ENCODE measurements at regions not wholly inside any gene's neighbourhood (a gene's known extent, or its start where the extent isn't known, plus 50 kb on each side); places are given as distances from the start of the nearest gene placed in this dataset.

- ATAC-seq (ENCODE audit: low FRiP score) (no peak), DNase-seq (ENCODE audit: low spot score) (no peak)
- TF ChIP-seq CTCF (IDR thresholded peaks at IDR 0.05) = no peak
Observed at GRCh38 chr13:59533561-59534555, 629.9 kb downstream of the DIAPH3 start.

GRCh38 chr13:59534806-59535205 lies 628.9 kb downstream of the DIAPH3 start:
- TF ChIP-seq CTCF (IDR thresholded peaks at IDR 0.05) = no peak
- DNase-seq (ENCODE audit: low spot score) (no peak), ATAC-seq (ENCODE audit: low FRiP score) (no peak)

GRCh38 chr13:59537500-59537899 lies 626.2 kb downstream of the DIAPH3 start:
- TF ChIP-seq CTCF (IDR thresholded peaks at IDR 0.05) = no peak
- DNase-seq (ENCODE audit: low spot score) (no peak), ATAC-seq (ENCODE audit: low FRiP score) (no peak)

- ATAC-seq (ENCODE audit: low FRiP score) = no peak
- no peak for TF ChIP-seq CTCF (IDR thresholded peaks at IDR 0.05)
Observed at GRCh38 chr13:59538512-59538911, 625.2 kb downstream of the DIAPH3 start.

GRCh38 chr13:59542303-59542702 lies 621.4 kb downstream of the DIAPH3 start:
- no peak for TF ChIP-seq CTCF (IDR thresholded peaks at IDR 0.05)

More at GRCh38 chr13:59538512-59538911, 625.2 kb downstream of the DIAPH3 start:
- DNase-seq (ENCODE audit: low spot score) = no peak

GRCh38 chr13:59543418-59543817 lies 620.3 kb downstream of the DIAPH3 start:
- ATAC-seq (ENCODE audit: low FRiP score) = no peak
- no peak for TF ChIP-seq CTCF (IDR thresholded peaks at IDR 0.05)
- no peak for DNase-seq (ENCODE audit: low spot score)

More at GRCh38 chr13:59542303-59542702, 621.4 kb downstream of the DIAPH3 start:
- no peak for ATAC-seq (ENCODE audit: low FRiP score)
- DNase-seq (ENCODE audit: low spot score) = no peak

- TF ChIP-seq CTCF (IDR thresholded peaks at IDR 0.05) = no peak
- no peak for ATAC-seq (ENCODE audit: low FRiP score)
- no peak for DNase-seq (ENCODE audit: low spot score)
Observed at GRCh38 chr13:59545007-59545406, 618.7 kb downstream of the DIAPH3 start.
